CD4-positive, alpha-beta T cell (primary cell): ENCODE measurements at regions not wholly inside any gene's neighbourhood (a gene's known extent, or its start where the extent isn't known, plus 50 kb on each side); places are given as distances from the start of the nearest gene placed in this dataset.
"Not testable (repeated sequence)": the region's sequence is repeated elsewhere in the genome, so short reads cannot be mapped to it uniquely, and the experiment has no call there.

Experiments
- ATAC-seq: fragments of 200-7000 bp; cut with Tn5 transposase; one replicate; pipeline ENCODE4 v1.10.0; 2022; ENCODE audit warnings: mild to moderate bottlenecking; ENCODE audit not compliant: poor library complexity
- CTCF ChIA-PET: fragments of 350-600 bp; sonication (Branson Sonifier 250); formaldehyde crosslinking; loops from one replicate; lab custom pipeline; 2021; ENCODE audit warnings: antibody characterized with exemption, inconsistent platforms; lab: Charles Lee
- POLR2A ChIA-PET: fragments of 350-600 bp; sonication (Branson Sonifier 250); formaldehyde crosslinking; loops from one replicate; lab custom pipeline; 2021; ENCODE audit warnings: antibody characterized with exemption, inconsistent platforms; lab: Charles Lee
- DNase-seq, 14 experiments: peaks; one replicate each; pipeline ENCODE4 v3.0.0-alpha.2; 2013 to 2020; ENCODE audit warnings: mixed read lengths in 2 of 14
- H3K27ac ChIP-seq, 2 donors: one replicate each; pipeline versions ENCODE4 v1.5.1 to v1.7.0; 2013; ENCODE audit warnings: low read length in 2 of 2, low read depth in 1 of 2, mild to moderate bottlenecking in 1 of 2
- H3K27me3 ChIP-seq, 2 experiments: 1 replicate in 1 of 2; 2 replicates in 1 of 2; pipeline versions ENCODE4 v1.6.1 to v1.7.0; 2013; ENCODE audit warnings: low read length in 2 of 2, control low read depth in 1 of 2, mild to moderate bottlenecking in 1 of 2, moderate library complexity in 1 of 2; ENCODE audit not compliant: insufficient read depth in 2 of 2, control insufficient read depth in 1 of 2
- H3K36me3 ChIP-seq: one replicate; pipeline ENCODE4 v1.6.1; 2013; ENCODE audit warnings: low read length, control low read depth; ENCODE audit not compliant: insufficient read depth
- H3K4me1 ChIP-seq: one replicate; pipeline ENCODE4 v1.6.1; 2013; ENCODE audit warnings: low read length, control low read depth; ENCODE audit not compliant: insufficient read depth
- H3K4me3 ChIP-seq: one replicate; pipeline ENCODE4 v1.5.1; 2013; ENCODE audit warnings: mild to moderate bottlenecking, low read length, moderate library complexity
- H3K9me3 ChIP-seq, 2 experiments: 1 replicate in 1 of 2; 2 replicates in 1 of 2; pipeline versions ENCODE4 v1.6.1 to v1.7.0; 2013; ENCODE audit warnings: low read length in 2 of 2, mild to moderate bottlenecking in 2 of 2, control low read depth in 1 of 2, moderate library complexity in 1 of 2; ENCODE audit not compliant: control insufficient read depth in 1 of 2, insufficient read depth in 1 of 2
- H3K27ac Mint-ChIP-seq: one replicate; pipeline ENCODE4 v1.8.0; 2020; ENCODE audit warnings: mixed read lengths
- H3K27me3 Mint-ChIP-seq: one replicate; pipeline ENCODE4 v1.8.0; 2021; ENCODE audit warnings: mixed read lengths
- H3K36me3 Mint-ChIP-seq: one replicate; pipeline ENCODE4 v1.8.0; 2021; ENCODE audit warnings: low read depth, mixed read lengths
- H3K4me1 Mint-ChIP-seq: one replicate; pipeline ENCODE4 v1.8.0; 2021; ENCODE audit warnings: low read depth, mixed read lengths
- H3K4me3 Mint-ChIP-seq: one replicate; pipeline ENCODE4 v1.8.0; 2020; ENCODE audit warnings: mild to moderate bottlenecking, mixed read lengths
- H3K9me3 Mint-ChIP-seq: one replicate; pipeline ENCODE4 v1.8.0; 2020; ENCODE audit warnings: mixed read lengths
- CTCF ChIP-seq: fragments of 200-600 bp; IDR thresholded peaks from one replicate; pipeline ENCODE4 v1.8.0; 2022; ENCODE audit warnings: antibody characterized with exemption, mild to moderate bottlenecking
- intact Hi-C, 2 experiments: fragments of 100-400 bp; cut with DNase I in 1 of 2; cut with micrococcal nuclease in 1 of 2; formaldehyde crosslinking; loops; one replicate each; pipeline versions ENCODE4 v1.15.1 to v1.9.0; 2023 to 2025; cut with DNase I, micrococcal nuclease

GRCh38 chrX:155819966-155820491, 61.1 kb upstream of the VAMP7 start:
- Mint-ChIP-seq H3K27me3 (peaks cover 29% of the 10 kb centered on the region), H3K36me3 (no peaks in the 10 kb centered on the region), H3K9me3 (peaks cover 2% of the 10 kb centered on the region), H3K27ac (no peak overlapping the region), H3K4me3 (no peak overlapping the region), H3K4me1 (no peaks in the 10 kb centered on the region)
- peak; percentile 58 for TF ChIP-seq CTCF
- ChIA-PET CTCF (no interaction called here), POLR2A (no interaction called here)
- Histone ChIP-seq H3K4me3 (no peak overlapping the region), H3K9me3 (peaks cover 0 to 4% of the 10 kb centered on the region in 2 experiments), H3K4me1 (no peaks in the 10 kb centered on the region), H3K27me3 (no peaks in the 10 kb centered on the region), H3K36me3 (no peaks in the 10 kb centered on the region), H3K27ac (no peak overlapping the region)
- intact Hi-C loops, result loop anchor here (2.0 kb wide), 2 partner anchors 839 to 901 kb away; no protein-coding TSS in a partner anchor
- DNase-seq, result peak; percentile 6 to 69 (median 23)
- peak; percentile 41 for ATAC-seq

- Mint-ChIP-seq H3K4me3 (no peak overlapping the region), H3K9me3 (peaks cover 2% of the 10 kb centered on the region), H3K27me3 (peaks cover 28% of the 10 kb centered on the region), H3K27ac (no peak overlapping the region), H3K4me1 (no peaks in the 10 kb centered on the region), H3K36me3 (no peaks in the 10 kb centered on the region)
- no peaks in the 10 kb centered on the region for H3K36me3 ChIP-seq
- H3K4me1 ChIP-seq, result no peaks in the 10 kb centered on the region
- POLR2A ChIA-PET, result no interaction called here
- no peaks in the 10 kb centered on the region for H3K27me3 ChIP-seq
- H3K9me3 ChIP-seq, result peaks cover 0 to 4% of the 10 kb centered on the region in 2 experiments
- H3K4me3 ChIP-seq, result no peak overlapping the region
- no peak overlapping the region for H3K27ac ChIP-seq
- TF ChIP-seq CTCF, result no peak
- DNase-seq (no peak), ATAC-seq (no peak)
- CTCF ChIA-PET, result no interaction called here
- intact Hi-C loops, result no loop called here
Measured at GRCh38 chrX:155819525-155819924, 61.6 kb upstream of the VAMP7 start.

GRCh38 chrX:155814391-155814790, 66.8 kb upstream of the VAMP7 start:
- H3K27ac Mint-ChIP-seq, H3K27me3 ChIP-seq, intact Hi-C loops, H3K4me1 Mint-ChIP-seq, POLR2A ChIA-PET, H3K4me1 ChIP-seq, H3K27ac ChIP-seq, DNase-seq, H3K4me3 Mint-ChIP-seq, H3K9me3 ChIP-seq, H3K36me3 Mint-ChIP-seq, H3K9me3 Mint-ChIP-seq, H3K36me3 ChIP-seq, ATAC-seq, H3K27me3 Mint-ChIP-seq, CTCF ChIA-PET, H3K4me3 ChIP-seq: not testable (repeated sequence)

- TF ChIP-seq CTCF, result no peak
- intact Hi-C loops, result no loop called here
- DNase-seq, result no peak
- H3K36me3 Mint-ChIP-seq, result no peaks in the 10 kb centered on the region
- H3K4me3 Mint-ChIP-seq, result no peak overlapping the region
- H3K27me3 Mint-ChIP-seq, result no peaks in the 10 kb centered on the region
- no peaks in the 10 kb centered on the region for H3K4me1 Mint-ChIP-seq
- Histone ChIP-seq H3K27me3 (no peaks in the 10 kb centered on the region), H3K4me3 (no peak overlapping the region), H3K4me1 (no peaks in the 10 kb centered on the region), H3K36me3 (no peaks in the 10 kb centered on the region), H3K9me3 (no peaks in the 10 kb centered on the region), H3K27ac (no peak overlapping the region)
- H3K9me3 Mint-ChIP-seq, result no peaks in the 10 kb centered on the region
- no peak for ATAC-seq
- no peak overlapping the region for H3K27ac Mint-ChIP-seq
- ChIA-PET CTCF (no interaction called here), POLR2A (no interaction called here)
Measured at GRCh38 chrX:155779831-155780230, 101.3 kb upstream of the VAMP7 start.
